CD4-positive, alpha-beta T cell treated with Interleukin-17A for 1 hour (primary cell): ENCODE measurements at regions not wholly inside any gene's neighbourhood (a gene's known extent, or its start where the extent isn't known, plus 50 kb on each side); places are given as distances from the start of the nearest gene placed in this dataset.

Experiments
- DNase-seq: peaks from one replicate; pipeline ENCODE4 v3.0.0-alpha.2; 2020

DNA sequence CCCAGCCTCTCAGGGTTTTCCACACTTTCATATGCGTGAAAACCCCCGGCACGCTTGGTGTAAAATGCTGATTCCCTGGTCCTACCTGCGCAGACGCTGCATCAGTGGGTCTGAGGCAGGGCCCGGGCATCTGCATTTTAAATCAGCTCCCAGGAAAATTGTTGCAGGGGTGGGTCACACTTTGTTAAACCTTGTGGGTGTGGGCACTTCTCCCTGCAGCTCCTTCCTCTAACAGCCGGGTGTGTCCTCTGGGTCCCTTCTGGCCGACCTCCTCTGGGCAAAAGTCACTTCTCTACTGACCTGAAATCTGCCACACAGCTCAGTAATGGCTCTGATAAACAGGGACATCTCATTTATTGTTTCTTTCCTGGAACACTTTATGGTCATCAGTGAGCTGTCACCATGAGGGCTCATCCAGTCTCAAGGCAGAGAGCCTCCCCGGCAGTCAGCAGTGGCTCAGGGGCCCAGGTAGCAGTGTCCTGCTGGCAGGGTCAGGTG, 52.8 kb upstream of the TMPRSS2 start:
- no peak for DNase-seq

DNA sequence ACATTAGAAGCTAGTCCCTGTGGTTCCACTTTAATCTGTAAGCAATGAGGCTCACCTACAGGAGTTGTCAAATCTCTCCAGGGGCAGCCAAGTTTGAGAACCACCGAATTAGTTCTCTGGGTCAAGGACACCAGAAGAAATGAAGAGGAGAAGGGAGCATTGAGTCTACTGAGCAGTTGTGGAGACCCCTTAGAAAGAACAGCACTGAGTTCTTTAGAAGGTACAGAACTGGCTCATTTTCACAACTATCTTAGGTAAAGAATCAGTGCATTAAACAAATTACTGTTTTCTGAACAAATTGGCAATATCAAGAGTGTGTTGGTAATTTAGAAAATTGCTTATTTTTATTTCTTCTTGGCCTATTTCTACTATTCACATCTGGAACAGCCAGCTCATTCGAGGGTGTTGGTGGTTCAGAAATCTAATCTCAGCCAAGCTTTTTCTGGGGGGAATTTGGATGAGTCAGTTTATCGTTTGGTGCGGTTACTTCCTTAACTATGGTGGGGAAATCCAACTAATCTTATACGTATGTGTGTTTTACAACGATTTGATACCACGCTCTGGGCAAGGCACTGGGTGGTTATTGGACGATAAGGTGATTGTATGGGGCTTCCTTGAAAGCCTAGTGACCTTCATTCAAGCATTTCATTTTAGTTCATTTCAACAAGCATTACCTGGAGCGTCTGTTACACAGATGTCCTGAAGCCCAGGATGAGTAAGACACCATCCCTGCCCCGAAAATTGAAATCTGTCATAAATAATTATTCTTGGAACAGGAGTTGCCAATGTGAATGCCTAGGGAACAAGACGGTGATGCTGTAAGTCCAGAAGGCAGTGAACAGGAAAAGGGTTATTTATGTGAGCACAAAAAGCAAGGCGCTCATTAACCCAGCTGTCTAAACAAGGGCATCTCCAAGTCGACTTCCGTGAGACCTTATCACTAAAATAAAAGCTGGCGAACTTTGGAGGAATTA, 52.0 kb upstream of the TMPRSS2 start:
- DNase-seq: no peak

DNA sequence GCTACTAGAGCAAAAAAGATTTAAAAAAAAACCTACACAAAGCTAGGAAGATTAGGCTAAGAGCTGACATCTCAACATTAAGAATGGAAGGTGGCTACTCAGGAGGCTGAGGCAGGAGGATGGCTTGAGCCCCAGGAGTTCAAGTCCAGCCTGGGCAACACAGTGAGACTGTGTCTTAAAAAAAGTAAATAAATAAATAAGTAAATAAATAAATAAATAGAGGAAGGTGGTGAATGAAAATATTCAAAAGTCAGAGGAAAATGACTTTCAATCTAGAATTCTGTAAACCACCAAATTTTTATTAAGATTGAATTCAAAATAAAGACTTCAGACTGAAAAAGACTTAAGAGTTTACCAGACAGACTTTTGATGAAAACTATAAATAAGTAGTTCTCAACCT, 50.9 kb upstream of the TMPRSS2 start:
- no peak for DNase-seq

DNA sequence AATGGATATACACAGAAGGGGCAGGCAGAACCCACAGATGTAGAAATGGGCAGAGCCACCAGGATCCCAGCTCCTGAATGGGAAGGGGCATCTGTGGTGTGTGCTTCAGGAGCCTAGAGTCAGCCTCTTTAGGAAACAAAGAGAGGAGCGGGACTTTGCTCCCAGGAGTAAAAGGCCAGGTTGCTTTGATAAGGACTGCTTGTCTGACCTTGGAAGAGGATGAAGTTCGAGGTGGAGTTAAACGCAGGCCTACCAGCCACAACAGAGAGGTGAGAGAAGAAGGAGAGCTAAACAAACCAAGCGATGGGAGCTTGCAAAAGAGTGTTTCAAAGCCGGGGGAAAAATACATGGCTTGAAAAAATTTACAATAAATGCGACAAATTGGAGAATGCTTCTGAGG, 49.9 kb upstream of the TMPRSS2 start:
- DNase-seq: no peak
